Mammary epithelial cell (primary cell): ENCODE measurements at regions not wholly inside any gene's neighbourhood (a gene's known extent, or its start where the extent isn't known, plus 50 kb on each side); places are given as distances from the start of the nearest gene placed in this dataset.

Experiments used
- CTCF ChIP-seq, 2 donors: IDR thresholded peaks in 1 of 2; conservative IDR thresholded peaks in 1 of 2; 2 replicates each; pipeline ENCODE4 v1.5.1; 2011 to 2012; ENCODE audit warnings: inconsistent platforms in 2 of 2, low read length in 2 of 2, mild to moderate bottlenecking in 2 of 2, control low read depth in 1 of 2, low read depth in 1 of 2; ENCODE audit not compliant: insufficient read depth in 1 of 2; ENCODE audit errors: extremely low read depth in 1 of 2
- EZH2 ChIP-seq: IDR thresholded peaks from 2 replicates; pipeline ENCODE4 v1.6.1; 2012; ENCODE audit warnings: low read length, inconsistent platforms, borderline replicate concordance

- TF ChIP-seq CTCF (conservative IDR thresholded peaks at IDR 0.05 in 1 of 2, IDR thresholded peaks at IDR 0.05 in 1 of 2; ENCODE audit: extremely low read depth in 1 of 2, insufficient read depth in 1 of 2, low read depth in 1 of 2, low read length in 2 of 2), result no peak
- no peak for TF ChIP-seq EZH2
Observed at GRCh38 chr19:34578751-34579150, 97.2 kb downstream of the WTIP start.
